ENCODE measurements at regions not wholly inside any gene's neighbourhood (a gene's known extent, or its start where the extent isn't known, plus 50 kb on each side); places are given as distances from the start of the nearest gene placed in this dataset.
A peak's percentile ranks its signal among the peaks of the same experiment; 100 is the strongest.

GRCh38 chr2:19488009-19488691 is 129.7 kb upstream of the OSR1 start (continued):
- TF ChIP-seq REST (IDR thresholded peaks at IDR 0.05; ENCODE audit: borderline replicate concordance in 1 of 2, low read depth in 1 of 2, low read length in 2 of 2), result 0 out of 4 replicates have a peak, but pooled peaks of 1 of the 2 experiments have one; percentile 26
- TF ChIP-seq MBNL3 (CRISPR knock-in tag; conservative IDR thresholded peaks at IDR 0.05), result no peak
- no peak for TF ChIP-seq HMGA1 (CRISPR knock-in tag; conservative IDR thresholded peaks at IDR 0.05)
- peak; percentile 99 for TF ChIP-seq ZNF644 (CRISPR knock-in tag; IDR thresholded peaks at IDR 0.05; ENCODE audit: low read depth)
- TF ChIP-seq ZNF331 (CRISPR knock-in tag; IDR thresholded peaks at IDR 0.05), result peak; percentile 66; the same call in 1 of the 2 replicates
- peak; percentile 43; the same call in 1 of the 2 replicates for TF ChIP-seq MAFF (IDR thresholded peaks at IDR 0.05; ENCODE audit: low read depth, low read length)
- TF ChIP-seq ZHX2 (IDR thresholded peaks at IDR 0.05; ENCODE audit: low read depth), result no peak
- no peak for TF ChIP-seq ZHX2 (CRISPR knock-in tag; IDR thresholded peaks at IDR 0.05; ENCODE audit: borderline replicate concordance)
- TF ChIP-seq TEAD2 (CRISPR knock-in tag; IDR thresholded peaks at IDR 0.05), result no peak
- TF ChIP-seq ZNF614 (CRISPR knock-in tag; IDR thresholded peaks at IDR 0.05; ENCODE audit: borderline replicate concordance), result peak; percentile 88; the same call in 1 of the 2 replicates
- 0 out of 2 replicates have a peak, but pooled peaks have one; percentile 5 for TF ChIP-seq STAG1 (CRISPR knock-in tag; IDR thresholded peaks at IDR 0.05)
- peak; percentile 84 for TF ChIP-seq GATAD2A (CRISPR knock-in tag; IDR thresholded peaks at IDR 0.05)
- TF ChIP-seq ATF4 (CRISPR knock-in tag; IDR thresholded peaks at IDR 0.05), result peak in 1 of 2 experiments; percentile 99; a peak in 2 of 4 replicates
- TF ChIP-seq THAP7 (CRISPR knock-in tag; IDR thresholded peaks at IDR 0.05), result no peak
- TF ChIP-seq SOX13 (IDR thresholded peaks at IDR 0.05), result no peak
- peak in 1 of 2 experiments; percentile 50; a peak in 1 of 4 replicates for TF ChIP-seq SOX13 (CRISPR knock-in tag; conservative IDR thresholded peaks at IDR 0.05 in 1 of 2, IDR thresholded peaks at IDR 0.05 in 1 of 2)
- peak; percentile 86; the same call in 1 of the 2 replicates for TF ChIP-seq ETV5 (CRISPR knock-in tag; IDR thresholded peaks at IDR 0.05; ENCODE audit: borderline replicate concordance)

Data from HepG2 (cell line).